ENCODE measurements at regions not wholly inside any gene's neighbourhood (a gene's known extent, or its start where the extent isn't known, plus 50 kb on each side); places are given as distances from the start of the nearest gene placed in this dataset.

- in situ Hi-C loops (cut with HindIII; ENCODE audit: low pct_ligation_motif_present, low pct_unique_long_range_greater_than_20kb, low sequenced_read_pairs) = no loop called here
- DNase-seq = no peak
Measured at GRCh38 chr1:72847651-72848050, 565.3 kb upstream of the NEGR1 start.

GRCh38 chr1:72846476-72847278, 564.3 kb upstream of the NEGR1 start:
- in situ Hi-C loops (cut with HindIII; ENCODE audit: low pct_ligation_motif_present, low pct_unique_long_range_greater_than_20kb, low sequenced_read_pairs) = no loop called here
- no peak for DNase-seq

- in situ Hi-C loops (cut with HindIII; ENCODE audit: low pct_ligation_motif_present, low pct_unique_long_range_greater_than_20kb, low sequenced_read_pairs) = no loop called here
- no peak for DNase-seq
Measured at GRCh38 chr1:72845981-72846380, 563.6 kb upstream of the NEGR1 start.

- in situ Hi-C loops (cut with HindIII; ENCODE audit: low pct_ligation_motif_present, low pct_unique_long_range_greater_than_20kb, low sequenced_read_pairs) = no loop called here
- peak; percentile 37 for DNase-seq
Measured at GRCh38 chr1:72845381-72845780, 563.0 kb upstream of the NEGR1 start.

- no peak for DNase-seq
- in situ Hi-C loops (cut with HindIII; ENCODE audit: low pct_ligation_motif_present, low pct_unique_long_range_greater_than_20kb, low sequenced_read_pairs) = no loop called here
Measured at GRCh38 chr1:72837781-72838180, 555.4 kb upstream of the NEGR1 start.

- in situ Hi-C loops (cut with HindIII; ENCODE audit: low pct_ligation_motif_present, low pct_unique_long_range_greater_than_20kb, low sequenced_read_pairs) = no loop called here
- no peak for DNase-seq
Measured at GRCh38 chr1:72830606-72831390, 548.5 kb upstream of the NEGR1 start.

GRCh38 chr1:72827278-72827677, 544.9 kb upstream of the NEGR1 start:
- peak; percentile 17 for DNase-seq
- in situ Hi-C loops (cut with HindIII; ENCODE audit: low pct_ligation_motif_present, low pct_unique_long_range_greater_than_20kb, low sequenced_read_pairs) = no loop called here

- DNase-seq = no peak
- in situ Hi-C loops (cut with HindIII; ENCODE audit: low pct_ligation_motif_present, low pct_unique_long_range_greater_than_20kb, low sequenced_read_pairs) = no loop called here
Measured at GRCh38 chr1:72804541-72804940, 522.2 kb upstream of the NEGR1 start.

- no peak for DNase-seq
- in situ Hi-C loops (cut with HindIII; ENCODE audit: low pct_ligation_motif_present, low pct_unique_long_range_greater_than_20kb, low sequenced_read_pairs) = no loop called here
Measured at GRCh38 chr1:72781038-72781437, 498.7 kb upstream of the NEGR1 start.

- in situ Hi-C loops (cut with HindIII; ENCODE audit: low pct_ligation_motif_present, low pct_unique_long_range_greater_than_20kb, low sequenced_read_pairs) = no loop called here
- DNase-seq = no peak
Measured at GRCh38 chr1:72780212-72780611, 497.9 kb upstream of the NEGR1 start.

GRCh38 chr1:72777918-72778317, 495.6 kb upstream of the NEGR1 start:
- no peak for DNase-seq
- in situ Hi-C loops (cut with HindIII; ENCODE audit: low pct_ligation_motif_present, low pct_unique_long_range_greater_than_20kb, low sequenced_read_pairs) = no loop called here

GRCh38 chr1:72763481-72763880, 481.1 kb upstream of the NEGR1 start:
- in situ Hi-C loops (cut with HindIII; ENCODE audit: low pct_ligation_motif_present, low pct_unique_long_range_greater_than_20kb, low sequenced_read_pairs) = no loop called here
- DNase-seq = no peak

- in situ Hi-C loops (cut with HindIII; ENCODE audit: low pct_ligation_motif_present, low pct_unique_long_range_greater_than_20kb, low sequenced_read_pairs) = no loop called here
Measured at GRCh38 chr1:72759486-72759885, 477.1 kb upstream of the NEGR1 start.

GRCh38 chr1:72757843-72758242, 475.5 kb upstream of the NEGR1 start:
- in situ Hi-C loops (cut with HindIII; ENCODE audit: low pct_ligation_motif_present, low pct_unique_long_range_greater_than_20kb, low sequenced_read_pairs) = no loop called here
- no peak for DNase-seq

More at GRCh38 chr1:72759486-72759885, 477.1 kb upstream of the NEGR1 start:
- DNase-seq = no peak

- in situ Hi-C loops (cut with HindIII; ENCODE audit: low pct_ligation_motif_present, low pct_unique_long_range_greater_than_20kb, low sequenced_read_pairs) = no loop called here
- no peak for DNase-seq
Measured at GRCh38 chr1:72745413-72745812, 463.1 kb upstream of the NEGR1 start.

GRCh38 chr1:72734415-72734814, 452.1 kb upstream of the NEGR1 start:
- in situ Hi-C loops (cut with HindIII; ENCODE audit: low pct_ligation_motif_present, low pct_unique_long_range_greater_than_20kb, low sequenced_read_pairs) = no loop called here
- no peak for DNase-seq

GRCh38 chr1:72724951-72725861, 442.9 kb upstream of the NEGR1 start:
- DNase-seq = no peak
- in situ Hi-C loops (cut with HindIII; ENCODE audit: low pct_ligation_motif_present, low pct_unique_long_range_greater_than_20kb, low sequenced_read_pairs) = no loop called here

- in situ Hi-C loops (cut with HindIII; ENCODE audit: low pct_ligation_motif_present, low pct_unique_long_range_greater_than_20kb, low sequenced_read_pairs) = no loop called here
- DNase-seq = no peak
Measured at GRCh38 chr1:72705921-72706320, 423.6 kb upstream of the NEGR1 start.
